RWPE2 (cell line): ENCODE measurements at regions not wholly inside any gene's neighbourhood (a gene's known extent, or its start where the extent isn't known, plus 50 kb on each side); places are given as distances from the start of the nearest gene placed in this dataset.

ENCODE experiments used
- ATAC-seq: fragments of 200-7000 bp; cut with Tn5 transposase; 3 replicates; pipeline ENCODE4 v1.9.1; 2021; ENCODE audit warnings: low read depth
- DNase-seq: peaks from one replicate; pipeline ENCODE4 v3.0.0-alpha.2; 2020; ENCODE audit warnings: low spot score
- H3K27ac ChIP-seq: fragments of 450-650 bp; 2 replicates; pipeline ENCODE4 v1.5.1; 2017; ENCODE audit warnings: mild to moderate bottlenecking; ENCODE audit not compliant: poor library complexity, severe bottlenecking
- H3K27me3 ChIP-seq: fragments of 250-450 bp; sonication (Bioruptor Pico); 2 replicates; pipeline ENCODE4 v1.5.1; 2021; ENCODE audit warnings: mild to moderate bottlenecking, moderate library complexity; ENCODE audit not compliant: insufficient read depth, poor library complexity, severe bottlenecking
- H3K36me3 ChIP-seq: fragments of 250-450 bp; sonication (Bioruptor Pico); 2 replicates; pipeline ENCODE4 v1.5.1; 2020; ENCODE audit warnings: low read depth, mild to moderate bottlenecking, moderate library complexity
- H3K4me1 ChIP-seq: fragments of 250-450 bp; sonication (Bioruptor Pico); 2 replicates; pipeline ENCODE4 v1.5.1; 2021; ENCODE audit warnings: mild to moderate bottlenecking, moderate library complexity; ENCODE audit not compliant: insufficient read depth, poor library complexity, severe bottlenecking
- H3K4me3 ChIP-seq: fragments of 250-450 bp; sonication (Bioruptor Pico); 2 replicates; pipeline ENCODE4 v1.5.1; 2021; ENCODE audit warnings: mild to moderate bottlenecking, moderate library complexity; ENCODE audit not compliant: severe bottlenecking
- H3K9me3 ChIP-seq: fragments of 250-450 bp; sonication (Bioruptor Pico); 2 replicates; pipeline ENCODE4 v1.5.1; 2021; ENCODE audit warnings: mild to moderate bottlenecking, moderate library complexity; ENCODE audit not compliant: severe bottlenecking
- TF ChIP-seq, protein P1 (sequence below): fragments of 450-650 bp; IDR thresholded peaks from one replicate; pipeline ENCODE4 v1.5.1; 2017; ENCODE audit warnings: mild to moderate bottlenecking, moderate library complexity; ENCODE audit not compliant: poor library complexity, severe bottlenecking

DNA sequence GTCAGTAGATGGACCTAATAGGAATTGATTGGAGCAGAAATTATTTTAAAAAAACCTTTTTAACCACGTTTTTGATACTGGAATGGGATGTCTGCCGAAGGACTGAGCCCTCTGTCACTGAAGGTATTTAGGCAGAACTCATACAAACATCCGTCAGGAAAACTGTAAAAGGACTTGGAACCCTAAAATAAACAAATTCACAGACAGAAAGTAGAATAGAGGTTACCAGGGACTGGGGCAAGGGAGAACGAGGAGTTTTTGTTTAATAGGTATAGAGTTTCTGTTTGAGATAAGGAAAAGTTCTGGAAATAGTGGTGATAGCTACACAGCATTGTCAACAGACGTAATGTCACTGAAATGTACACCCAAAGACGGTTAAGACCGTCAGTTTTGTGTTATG is 105.5 kb downstream of the BCOR start:
- H3K27ac ChIP-seq: no peak overlapping the region
- H3K4me1 ChIP-seq: no peaks in the 10 kb centered on the region
- no peak for DNase-seq
- TF ChIP-seq, protein P1, sequence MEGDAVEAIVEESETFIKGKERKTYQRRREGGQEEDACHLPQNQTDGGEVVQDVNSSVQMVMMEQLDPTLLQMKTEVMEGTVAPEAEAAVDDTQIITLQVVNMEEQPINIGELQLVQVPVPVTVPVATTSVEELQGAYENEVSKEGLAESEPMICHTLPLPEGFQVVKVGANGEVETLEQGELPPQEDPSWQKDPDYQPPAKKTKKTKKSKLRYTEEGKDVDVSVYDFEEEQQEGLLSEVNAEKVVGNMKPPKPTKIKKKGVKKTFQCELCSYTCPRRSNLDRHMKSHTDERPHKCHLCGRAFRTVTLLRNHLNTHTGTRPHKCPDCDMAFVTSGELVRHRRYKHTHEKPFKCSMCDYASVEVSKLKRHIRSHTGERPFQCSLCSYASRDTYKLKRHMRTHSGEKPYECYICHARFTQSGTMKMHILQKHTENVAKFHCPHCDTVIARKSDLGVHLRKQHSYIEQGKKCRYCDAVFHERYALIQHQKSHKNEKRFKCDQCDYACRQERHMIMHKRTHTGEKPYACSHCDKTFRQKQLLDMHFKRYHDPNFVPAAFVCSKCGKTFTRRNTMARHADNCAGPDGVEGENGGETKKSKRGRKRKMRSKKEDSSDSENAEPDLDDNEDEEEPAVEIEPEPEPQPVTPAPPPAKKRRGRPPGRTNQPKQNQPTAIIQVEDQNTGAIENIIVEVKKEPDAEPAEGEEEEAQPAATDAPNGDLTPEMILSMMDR: no peak
- ATAC-seq: no peak
- H3K9me3 ChIP-seq: no peaks in the 10 kb centered on the region
- H3K4me3 ChIP-seq: no peak overlapping the region
- H3K27me3 ChIP-seq: no peaks in the 10 kb centered on the region
- H3K36me3 ChIP-seq: no peaks in the 10 kb centered on the region

- Histone ChIP-seq H3K4me3 (no peak overlapping the region), H3K36me3 (no peaks in the 10 kb centered on the region), H3K27ac (no peak overlapping the region), H3K27me3 (no peaks in the 10 kb centered on the region), H3K4me1 (peaks cover 7% of the 10 kb centered on the region), H3K9me3 (no peaks in the 10 kb centered on the region)
- DNase-seq: no peak
- TF ChIP-seq, protein P1: no peak
- ATAC-seq: no peak
Observed at GRCh38 chrX:39995457-39995856, 102.3 kb downstream of the BCOR start.

GRCh38 chrX:39996536-39996935 is 101.2 kb downstream of the BCOR start:
- Histone ChIP-seq H3K27ac (no peak overlapping the region), H3K4me3 (no peak overlapping the region), H3K9me3 (no peaks in the 10 kb centered on the region), H3K27me3 (no peaks in the 10 kb centered on the region), H3K4me1 (peaks cover 7% of the 10 kb centered on the region), H3K36me3 (no peaks in the 10 kb centered on the region)
- ATAC-seq (no peak), DNase-seq (no peak)
- TF ChIP-seq, protein P1: no peak

DNA sequence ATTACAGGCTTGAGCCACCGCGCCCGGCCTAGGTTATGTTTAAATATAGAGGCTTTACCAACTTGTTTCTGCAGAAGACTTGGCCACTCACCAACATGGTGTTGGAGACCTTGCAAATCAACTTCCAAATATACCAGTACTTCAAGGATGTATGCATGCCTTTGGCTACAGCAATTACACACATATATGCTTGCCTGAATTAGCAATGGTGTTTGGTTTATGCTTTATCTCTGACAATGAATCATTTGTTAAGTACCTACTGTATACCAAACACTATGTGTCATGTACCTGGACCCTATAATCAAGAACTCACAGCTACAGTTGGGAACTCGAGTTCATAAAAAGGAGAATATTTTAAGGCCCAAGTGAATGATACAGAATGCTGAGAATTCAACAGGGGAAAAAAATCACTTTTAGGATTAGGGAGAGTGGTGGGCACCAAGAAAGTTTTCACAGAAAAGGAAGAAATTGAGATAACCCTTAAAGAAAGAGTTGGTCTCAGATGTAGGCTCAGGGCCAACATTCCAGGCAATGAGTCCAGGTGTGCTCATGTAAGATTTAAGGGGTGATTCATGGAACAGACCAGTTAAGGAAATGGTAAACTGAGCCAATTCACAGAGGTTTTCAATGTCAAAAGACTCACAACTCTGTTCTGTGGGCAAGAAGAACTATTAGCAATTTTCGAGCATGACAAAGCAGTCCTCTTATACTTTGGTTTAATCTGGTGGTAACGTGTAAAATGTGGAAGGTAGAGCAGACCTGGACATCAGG is 98.9 kb downstream of the BCOR start:
- DNase-seq (no peak), ATAC-seq (peak; percentile 54; the same call in 2 of the 3 replicates)
- H3K4me1 ChIP-seq: peaks cover 7% of the 10 kb centered on the region

More for the DNA sequence above, 98.9 kb downstream of the BCOR start:
- H3K9me3 ChIP-seq: no peaks in the 10 kb centered on the region
- no peaks in the 10 kb centered on the region for H3K27me3 ChIP-seq
- H3K27ac ChIP-seq: peak overlapping the region; percentile 52
- TF ChIP-seq, protein P1: no peak
- no peaks in the 10 kb centered on the region for H3K36me3 ChIP-seq
- no peak overlapping the region for H3K4me3 ChIP-seq
